Thymus (tissue), 11 donors: ENCODE measurements at regions not wholly inside any gene's neighbourhood (a gene's known extent, or its start where the extent isn't known, plus 50 kb on each side); places are given as distances from the start of the nearest gene placed in this dataset.

Experiments used
- DNase-seq, 9 donors: peaks; one replicate each; pipeline ENCODE4 v3.0.0-alpha.2; 2013; ENCODE audit warnings: low spot score in 9 of 9, low read depth in 6 of 9, missing footprints in 1 of 9
- H3K27ac ChIP-seq, 2 donors: one replicate each; pipeline ENCODE4 v1.5.1; 2013; ENCODE audit warnings: control low read depth in 1 of 2, low read depth in 1 of 2, low read length in 1 of 2, mild to moderate bottlenecking in 1 of 2, moderate library complexity in 1 of 2
- H3K27me3 ChIP-seq, 2 donors: one replicate each; pipeline ENCODE4 v1.5.1; 2013; ENCODE audit warnings: low read length in 1 of 2; ENCODE audit not compliant: control insufficient read depth in 2 of 2, insufficient read depth in 1 of 2
- H3K36me3 ChIP-seq, 2 donors: one replicate each; pipeline ENCODE4 v1.5.1; 2013; ENCODE audit warnings: low read length in 1 of 2, mild to moderate bottlenecking in 1 of 2, moderate library complexity in 1 of 2; ENCODE audit not compliant: control insufficient read depth in 2 of 2, insufficient read depth in 2 of 2
- H3K4me1 ChIP-seq, 2 donors: one replicate each; pipeline ENCODE4 v1.5.1; 2013; ENCODE audit warnings: low read length in 2 of 2; ENCODE audit not compliant: control insufficient read depth in 2 of 2, insufficient read depth in 2 of 2
- H3K4me3 ChIP-seq, 2 donors: one replicate each; pipeline ENCODE4 v1.5.1; 2013; ENCODE audit warnings: low read length in 2 of 2, control low read depth in 1 of 2, mild to moderate bottlenecking in 1 of 2
- H3K9me3 ChIP-seq, 2 donors: one replicate each; pipeline ENCODE4 v1.5.1; 2013; ENCODE audit warnings: low read length in 1 of 2, mild to moderate bottlenecking in 1 of 2; ENCODE audit not compliant: control insufficient read depth in 2 of 2, insufficient read depth in 1 of 2
- WGBS: extraction: QIAGEN DNeasy Blood & Tissue Kit; methylation state at CpG from one replicate; pipeline ENCODE4 v1.1.7; 2013; 5-methylcytosine and 5-hydroxymethylcytosine counted together
- donor health status: healthy.

- Histone ChIP-seq H3K27me3 (no peaks in the 10 kb centered on the region), H3K9me3 (peaks cover 0 to 7% of the 10 kb centered on the region in 2 donors), H3K4me1 (peaks cover 33 to 46% of the 10 kb centered on the region in 2 donors), H3K27ac (no peak overlapping the region), H3K36me3 (no peaks in the 10 kb centered on the region), H3K4me3 (no peak overlapping the region)
- DNase-seq: no peak
- WGBS: 76% methylated on average over 6 of the region's 6 CpGs
Observed at GRCh38 chr1:93753791-93754763, 72.4 kb upstream of the BCAR3 start.

- Histone ChIP-seq H3K36me3 (no peaks in the 10 kb centered on the region), H3K4me3 (no peak overlapping the region), H3K27ac (peak overlapping the region in 1 of 2 donors; percentile 27), H3K27me3 (no peaks in the 10 kb centered on the region), H3K4me1 (peaks cover 27 to 37% of the 10 kb centered on the region in 2 donors), H3K9me3 (peaks cover 0 to 14% of the 10 kb centered on the region in 2 donors)
- DNase-seq: peak in 1 of 9 donors; percentile 32
- WGBS: 92% methylated on average over 6 of the region's 6 CpGs
Observed at GRCh38 chr1:93751377-93752250, 70.0 kb upstream of the BCAR3 start.

- Histone ChIP-seq H3K27ac (peak overlapping the region in 1 of 2 donors; percentile 58), H3K4me1 (peaks cover 27 to 42% of the 10 kb centered on the region in 2 donors), H3K4me3 (no peak overlapping the region), H3K9me3 (peaks cover 0 to 14% of the 10 kb centered on the region in 2 donors), H3K36me3 (no peaks in the 10 kb centered on the region), H3K27me3 (no peaks in the 10 kb centered on the region)
- peak in 3 of 9 donors; percentile 21 to 59 (median 54) for DNase-seq
- WGBS: 43% methylated on average over 6 of the region's 6 CpGs
Observed at GRCh38 chr1:93750955-93751354, 69.3 kb upstream of the BCAR3 start.

- Histone ChIP-seq H3K4me3 (no peak overlapping the region), H3K9me3 (peaks cover 0 to 14% of the 10 kb centered on the region in 2 donors), H3K4me1 (peaks cover 29 to 52% of the 10 kb centered on the region in 2 donors), H3K27ac (peak overlapping the region; percentile 38 to 58), H3K27me3 (no peaks in the 10 kb centered on the region), H3K36me3 (no peaks in the 10 kb centered on the region)
- WGBS: 2% methylated on average over 2 of the region's 2 CpGs
- peak in 6 of 9 donors; percentile 22 to 75 (median 36) for DNase-seq
Observed at GRCh38 chr1:93749894-93750301, 68.3 kb upstream of the BCAR3 start.

- peak overlapping the region in 1 of 2 donors; percentile 58 for H3K27ac ChIP-seq
- H3K4me3 ChIP-seq: no peak overlapping the region
- no peaks in the 10 kb centered on the region for H3K36me3 ChIP-seq
- H3K27me3 ChIP-seq: no peaks in the 10 kb centered on the region
- peaks cover 0 to 14% of the 10 kb centered on the region in 2 donors for H3K9me3 ChIP-seq
- DNase-seq: peak in 1 of 9 donors; percentile 24
- 70% methylated on average over 6 of the region's 6 CpGs for WGBS
- peaks cover 30 to 54% of the 10 kb centered on the region in 2 donors for H3K4me1 ChIP-seq
Observed at GRCh38 chr1:93749487-93749886, 67.8 kb upstream of the BCAR3 start.

GRCh38 chr1:93746021-93746812 lies 64.6 kb upstream of the BCAR3 start:
- no peak overlapping the region for H3K4me3 ChIP-seq
- no peaks in the 10 kb centered on the region for H3K27me3 ChIP-seq
- peaks cover 21 to 35% of the 10 kb centered on the region in 2 donors for H3K4me1 ChIP-seq
- 87% methylated on average over 6 of the region's 6 CpGs for WGBS
- DNase-seq: no peak
- peaks cover 0 to 6% of the 10 kb centered on the region in 2 donors for H3K9me3 ChIP-seq
- no peaks in the 10 kb centered on the region for H3K36me3 ChIP-seq
- no peak overlapping the region for H3K27ac ChIP-seq

GRCh38 chr1:93744299-93744988 lies 62.8 kb upstream of the BCAR3 start:
- Histone ChIP-seq H3K36me3 (no peaks in the 10 kb centered on the region), H3K27ac (peak overlapping the region in 1 of 2 donors; percentile 1), H3K27me3 (no peaks in the 10 kb centered on the region), H3K9me3 (peaks cover 0 to 6% of the 10 kb centered on the region in 2 donors), H3K4me1 (peaks cover 6 to 21% of the 10 kb centered on the region in 2 donors), H3K4me3 (no peak overlapping the region)
- peak in 1 of 9 donors; percentile 34 for DNase-seq
- WGBS: 69% methylated on average over 7 of the region's 7 CpGs

GRCh38 chr1:93743465-93743864 lies 61.8 kb upstream of the BCAR3 start:
- H3K9me3 ChIP-seq: peaks cover 0 to 6% of the 10 kb centered on the region in 2 donors
- DNase-seq: no peak
- no peaks in the 10 kb centered on the region for H3K27me3 ChIP-seq
- 98% methylated on average over 1 of the region's 1 CpG for WGBS
- no peak overlapping the region for H3K4me3 ChIP-seq
- no peak overlapping the region for H3K27ac ChIP-seq
- H3K36me3 ChIP-seq: no peaks in the 10 kb centered on the region
- H3K4me1 ChIP-seq: peaks cover 6 to 18% of the 10 kb centered on the region in 2 donors
